Hepatocyte (in vitro differentiated cells): ENCODE measurements at regions not wholly inside any gene's neighbourhood (a gene's known extent, or its start where the extent isn't known, plus 50 kb on each side); places are given as distances from the start of the nearest gene placed in this dataset.

Experiments
- DNase-seq: peaks from one replicate; pipeline ENCODE4 v3.0.0-alpha.2; 2016; ENCODE audit warnings: low spot score
- H2AFZ ChIP-seq: fragments of 200-600 bp; sonication (generic); 2 replicates; pipeline ENCODE4 v1.6.0; 2016; ENCODE audit warnings: antibody characterized with exemption, mild to moderate bottlenecking
- H3K27ac ChIP-seq: fragments of 200-600 bp; sonication (generic); 2 replicates; pipeline ENCODE4 v1.5.1; 2016; ENCODE audit warnings: mild to moderate bottlenecking
- H3K27me3 ChIP-seq: fragments of 200-600 bp; sonication (generic); 2 replicates; pipeline ENCODE4 v1.6.1; 2016
- H3K36me3 ChIP-seq: fragments of 200-600 bp; sonication (generic); replicated peaks from 2 replicates; pipeline ENCODE4 v1.5.1; 2016; ENCODE audit warnings: low read depth; ENCODE audit not compliant: insufficient read depth
- H3K4me1 ChIP-seq: fragments of 200-600 bp; sonication (generic); 2 replicates; pipeline ENCODE4 v1.5.1; 2016; ENCODE audit warnings: mild to moderate bottlenecking, moderate library complexity; ENCODE audit not compliant: insufficient read depth
- H3K4me2 ChIP-seq: fragments of 200-600 bp; sonication (generic); 2 replicates; pipeline ENCODE4 v1.6.0; 2016
- H3K4me3 ChIP-seq: fragments of 200-600 bp; sonication (generic); 2 replicates; pipeline ENCODE4 v1.5.1; 2016; ENCODE audit warnings: mild to moderate bottlenecking
- H3K79me2 ChIP-seq: fragments of 200-600 bp; sonication (generic); 2 replicates; pipeline ENCODE4 v1.6.0; 2017; ENCODE audit warnings: mild to moderate bottlenecking
- H3K9me2 ChIP-seq: fragments of 200-600 bp; sonication (generic); replicated peaks from 2 replicates; pipeline ENCODE4 v1.6.0; 2017; ENCODE audit warnings: mild to moderate bottlenecking; ENCODE audit not compliant: insufficient read depth
- H3K9me3 ChIP-seq: fragments of 200-600 bp; sonication (generic); 2 replicates; pipeline ENCODE4 v1.5.1; 2016; ENCODE audit warnings: low read depth, mild to moderate bottlenecking
- H4K20me1 ChIP-seq: fragments of 200-600 bp; sonication (generic); 2 replicates; pipeline ENCODE4 v1.6.0; 2016; ENCODE audit warnings: mild to moderate bottlenecking; ENCODE audit not compliant: insufficient read depth, poor library complexity, severe bottlenecking
- CTCF ChIP-seq: fragments of 200-600 bp; sonication (generic); IDR thresholded peaks from 2 replicates; pipeline ENCODE4 v1.5.1; 2016; ENCODE audit warnings: antibody characterized with exemption, mild to moderate bottlenecking; ENCODE audit not compliant: poor library complexity
- EZH2 ChIP-seq: fragments of 200-600 bp; sonication (generic); IDR thresholded peaks from 2 replicates; pipeline ENCODE4 v1.6.1; 2016; ENCODE audit warnings: antibody characterized with exemption, mild to moderate bottlenecking, borderline replicate concordance
- EZH2phosphoT487 ChIP-seq: fragments of 200-600 bp; sonication (generic); IDR thresholded peaks from one replicate; pipeline ENCODE4 v1.6.1; 2018; ENCODE audit warnings: antibody characterized with exemption, mild to moderate bottlenecking, low read depth, moderate library complexity; ENCODE audit not compliant: unreplicated experiment, severe bottlenecking
- WGBS: methylation state at CpG from one replicate; pipeline ENCODE4 v1.1.6; 2016; ENCODE audit warnings: low lambda C conversion rate; ENCODE audit errors: missing lambda C conversion rate; 5-methylcytosine and 5-hydroxymethylcytosine counted together

DNA sequence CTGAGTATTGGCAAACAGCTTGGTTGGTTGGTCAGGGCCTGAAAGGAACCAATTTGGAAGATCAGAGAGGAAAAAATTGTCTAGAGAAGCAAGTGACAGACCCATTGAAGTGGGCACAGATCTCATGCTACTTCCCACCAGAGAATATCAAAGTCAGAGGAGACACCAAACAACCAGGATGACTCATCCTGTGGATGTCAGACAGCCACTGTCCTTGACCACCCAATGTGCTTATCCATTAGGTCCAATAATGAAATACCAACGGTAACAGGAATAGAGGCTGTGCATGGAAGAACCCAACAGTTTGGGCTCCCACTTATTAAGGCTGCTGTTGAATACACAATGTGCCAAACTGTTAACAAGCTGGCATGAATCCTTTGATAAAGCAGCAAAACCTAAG is 323.1 kb upstream of the ATP11B start:
- H2AFZ ChIP-seq: no peak overlapping the region
- WGBS: 94% methylated on average over 1 of the region's 1 CpG

DNA sequence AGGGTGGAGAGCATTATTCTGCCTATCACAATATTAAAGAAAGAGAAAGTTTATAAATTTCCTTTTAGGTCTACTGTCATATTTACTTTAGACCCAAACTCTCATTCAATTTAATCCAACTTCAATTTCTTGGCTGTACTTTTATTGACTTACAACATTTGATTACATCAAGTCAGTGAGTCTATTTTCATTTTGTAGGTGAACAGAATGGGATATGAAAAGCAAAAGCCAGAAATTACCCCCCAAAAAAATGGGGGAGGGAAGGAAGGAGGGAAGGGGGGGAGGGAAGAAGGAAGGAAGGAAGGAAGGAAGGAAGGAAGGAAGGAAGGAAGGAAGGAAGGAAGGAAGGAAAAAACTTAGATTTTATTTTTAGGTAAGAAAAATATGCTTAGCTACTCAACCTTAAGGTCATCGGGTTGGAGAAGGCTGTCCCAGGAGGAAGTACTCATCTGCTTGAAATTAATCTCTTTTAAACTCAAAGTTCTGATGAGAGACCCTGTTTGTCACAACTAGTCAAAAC is 320.1 kb upstream of the ATP11B start:
- TF ChIP-seq CTCF (no peak), EZH2 (no peak)
- no peaks in the 10 kb centered on the region for H3K79me2 ChIP-seq

More for the DNA sequence above, 323.1 kb upstream of the ATP11B start:
- Histone ChIP-seq H3K79me2 (no peaks in the 10 kb centered on the region), H3K9me3 (no peaks in the 10 kb centered on the region), H3K4me3 (no peak overlapping the region), H3K4me1 (no peaks in the 10 kb centered on the region), H3K36me3 (no peaks in the 10 kb centered on the region), H3K4me2 (no peak overlapping the region), H3K9me2 (no peaks in the 10 kb centered on the region), H3K27me3 (no peaks in the 10 kb centered on the region), H4K20me1 (no peaks in the 10 kb centered on the region), H3K27ac (no peak overlapping the region)
- TF ChIP-seq EZH2phosphoT487 (no peak), CTCF (no peak), EZH2 (no peak)
- DNase-seq: no peak

DNA sequence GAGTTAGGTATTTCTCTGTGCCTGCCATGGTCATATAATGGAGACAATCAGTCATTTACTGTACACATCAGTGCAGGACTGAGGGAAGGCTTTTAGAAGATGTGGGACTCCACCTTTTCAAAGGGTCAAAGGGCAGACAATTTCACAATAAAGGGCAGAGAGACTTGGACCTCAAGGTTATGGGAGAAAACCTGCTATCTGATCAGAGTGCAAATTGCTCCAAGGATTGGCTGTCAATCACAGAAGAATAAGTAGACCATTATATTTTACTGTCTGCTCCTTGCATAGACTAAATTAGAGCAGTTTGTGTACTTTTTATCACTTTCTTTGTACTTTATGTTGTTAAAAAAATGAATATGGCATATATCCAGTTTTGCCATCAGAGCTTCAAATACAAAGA is 314.9 kb upstream of the ATP11B start:
- Histone ChIP-seq H3K27me3 (no peaks in the 10 kb centered on the region), H2AFZ (no peak overlapping the region), H4K20me1 (no peaks in the 10 kb centered on the region), H3K27ac (no peak overlapping the region), H3K9me3 (no peaks in the 10 kb centered on the region), H3K4me1 (peaks cover 3% of the 10 kb centered on the region), H3K9me2 (no peaks in the 10 kb centered on the region), H3K4me3 (no peak overlapping the region), H3K79me2 (no peaks in the 10 kb centered on the region), H3K4me2 (no peak overlapping the region), H3K36me3 (no peaks in the 10 kb centered on the region)
- TF ChIP-seq EZH2: no peak
- no peak for TF ChIP-seq CTCF
- TF ChIP-seq EZH2phosphoT487: no peak
- no peak for DNase-seq

More for the DNA sequence above, 320.1 kb upstream of the ATP11B start:
- Histone ChIP-seq H3K9me3 (no peaks in the 10 kb centered on the region), H3K27me3 (no peaks in the 10 kb centered on the region), H4K20me1 (no peaks in the 10 kb centered on the region), H3K4me1 (no peaks in the 10 kb centered on the region), H2AFZ (no peak overlapping the region), H3K36me3 (no peaks in the 10 kb centered on the region), H3K27ac (no peak overlapping the region), H3K9me2 (no peaks in the 10 kb centered on the region), H3K4me3 (no peak overlapping the region), H3K4me2 (no peak overlapping the region)
- WGBS: 91% methylated on average over 1 of the region's 1 CpG
- DNase-seq: no peak
